Activated CD8-positive, alpha-beta memory T cell treated with anti-CD3 and anti-CD28 coated beads for 24 hours (primary cell): ENCODE measurements at regions not wholly inside any gene's neighbourhood (a gene's known extent, or its start where the extent isn't known, plus 50 kb on each side); places are given as distances from the start of the nearest gene placed in this dataset.

Experiments
- DNase-seq: peaks from one replicate; pipeline ENCODE4 v3.0.0-alpha.2; 2020

DNA sequence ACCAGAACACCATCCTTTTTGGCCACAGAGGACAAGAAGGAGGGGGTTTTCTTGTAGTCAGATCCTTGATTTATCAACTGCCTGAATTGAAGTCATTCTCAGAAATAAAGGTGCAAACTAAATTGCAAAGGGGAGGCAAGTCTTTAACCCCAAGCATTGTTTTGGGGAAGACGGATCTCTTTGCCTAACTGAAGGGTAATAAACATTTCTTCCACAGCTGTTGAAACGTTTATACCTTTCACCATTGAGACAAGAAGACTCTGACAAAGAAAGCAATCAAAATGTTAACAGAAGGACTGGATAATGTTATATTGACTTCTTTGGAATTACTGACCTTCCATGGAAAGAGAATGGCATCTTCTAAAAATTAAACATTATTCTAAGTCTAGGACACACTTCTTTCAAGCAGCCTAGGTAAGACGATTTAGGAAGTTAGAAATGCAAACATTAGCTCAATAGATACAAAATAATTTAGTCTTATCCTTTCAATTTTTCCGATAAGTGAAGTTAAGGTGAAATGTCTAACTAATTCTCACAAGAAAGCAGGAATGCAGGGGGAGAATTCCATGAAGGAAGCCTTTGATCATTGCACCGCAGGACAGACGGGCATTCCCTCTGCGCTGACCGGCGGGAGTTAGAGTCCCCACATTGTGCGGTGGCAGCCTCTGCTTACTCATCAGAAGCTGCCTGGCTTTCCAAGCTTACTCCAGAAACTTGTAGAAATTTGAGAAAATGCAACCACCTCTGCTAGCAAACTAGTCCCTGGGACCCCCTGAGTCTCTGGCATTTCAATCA, 69.4 kb upstream of the COPS8 start:
- no peak for DNase-seq

DNA sequence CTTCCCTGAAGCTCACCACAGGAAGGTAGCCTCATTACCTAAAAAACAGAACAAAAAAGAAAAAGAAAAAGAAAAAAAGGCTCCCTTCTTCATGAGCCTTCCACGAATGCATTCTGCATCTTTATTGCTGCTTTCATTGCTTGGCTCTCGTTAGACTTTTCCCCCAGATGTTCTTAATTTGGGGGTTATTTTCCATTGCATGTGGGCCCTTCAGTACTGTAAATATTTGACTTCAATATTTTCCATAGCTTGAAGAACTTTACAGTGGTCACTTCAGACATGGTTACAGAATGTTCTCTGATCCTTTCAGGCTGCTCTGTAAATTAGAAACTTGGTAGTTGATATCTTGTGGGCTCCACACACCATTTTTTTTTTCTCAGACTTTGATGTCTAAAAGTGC, 65.6 kb upstream of the COPS8 start:
- no peak for DNase-seq

DNA sequence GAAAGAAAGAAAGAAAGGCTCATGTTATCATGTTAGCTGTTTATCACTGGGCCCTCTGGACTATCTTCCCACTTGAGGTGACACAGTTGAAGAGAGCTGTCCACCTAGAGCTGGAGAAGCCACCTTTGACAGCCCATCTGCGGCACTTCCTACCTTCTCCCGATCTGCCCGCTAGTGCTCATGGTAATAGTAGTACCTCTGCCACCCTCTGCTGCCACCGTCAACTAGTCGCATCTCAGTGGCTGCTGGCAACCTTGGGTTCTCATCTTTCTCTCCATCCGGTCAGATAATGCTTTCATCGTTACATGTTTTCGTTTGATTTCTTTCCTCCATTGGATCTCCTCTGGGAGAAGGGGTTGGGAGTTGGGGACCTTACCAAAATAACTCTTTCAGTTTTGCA, 63.2 kb upstream of the COPS8 start:
- no peak for DNase-seq

- DNase-seq: no peak
These were observed 61.4 kb upstream of the COPS8 start for GRCh38 chr2:237024255-237024654.

- DNase-seq: no peak
These were observed 60.4 kb upstream of the COPS8 start for GRCh38 chr2:237025090-237025865.

DNA sequence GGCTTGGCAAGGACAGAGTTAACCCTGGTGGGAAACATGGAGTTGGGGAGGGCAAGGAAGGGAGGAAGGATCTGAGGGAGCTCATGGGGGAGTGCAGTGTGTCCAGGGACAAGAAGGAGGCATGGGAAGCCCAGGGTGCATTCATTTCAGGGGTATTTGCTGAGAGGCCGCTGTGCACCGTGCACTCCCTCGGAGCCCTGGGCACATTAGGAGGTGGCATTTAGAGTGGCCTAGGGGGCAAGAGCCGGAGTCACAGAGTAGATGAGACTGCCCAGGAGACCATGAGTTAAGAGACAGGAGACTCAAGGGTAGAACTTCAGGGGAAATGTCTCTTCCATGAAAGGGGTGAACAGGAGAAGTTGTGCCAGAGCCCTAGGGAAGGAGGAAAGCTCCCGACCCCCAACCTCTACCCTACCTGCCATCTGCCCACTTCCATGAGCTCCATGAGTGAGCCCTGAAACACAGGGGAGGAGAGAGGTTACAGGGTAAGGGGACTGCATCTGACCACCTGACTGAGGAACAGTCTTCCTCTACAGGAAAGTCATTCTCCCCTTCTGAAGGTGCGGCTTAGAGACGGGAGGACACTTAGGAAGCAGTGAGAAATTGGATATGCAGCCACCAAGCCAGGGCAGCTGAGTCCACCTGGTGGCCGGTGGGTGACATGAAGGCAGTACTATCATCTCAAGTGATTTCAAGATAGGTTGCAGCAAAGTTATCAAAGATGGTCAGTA, 58.5 kb upstream of the COPS8 start:
- peak; percentile 60 for DNase-seq

DNA sequence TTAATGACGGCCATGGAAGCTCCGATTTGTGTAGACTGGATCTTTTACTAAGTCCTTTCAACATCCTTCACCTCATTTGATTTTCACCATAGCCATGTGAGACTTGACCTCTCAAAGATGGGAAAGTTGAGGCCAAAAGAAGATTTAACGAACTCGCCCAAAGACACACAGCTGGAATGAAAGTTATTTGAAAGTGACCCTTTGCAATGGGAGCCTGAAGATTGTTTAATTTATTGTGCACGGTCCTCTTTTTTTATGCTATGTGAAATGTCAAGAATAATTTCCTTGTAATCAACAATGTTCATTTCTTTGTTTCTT, 58.0 kb upstream of the COPS8 start:
- DNase-seq: no peak

- no peak for DNase-seq
These were observed 55.3 kb upstream of the COPS8 start for GRCh38 chr2:237030382-237030781.

DNA sequence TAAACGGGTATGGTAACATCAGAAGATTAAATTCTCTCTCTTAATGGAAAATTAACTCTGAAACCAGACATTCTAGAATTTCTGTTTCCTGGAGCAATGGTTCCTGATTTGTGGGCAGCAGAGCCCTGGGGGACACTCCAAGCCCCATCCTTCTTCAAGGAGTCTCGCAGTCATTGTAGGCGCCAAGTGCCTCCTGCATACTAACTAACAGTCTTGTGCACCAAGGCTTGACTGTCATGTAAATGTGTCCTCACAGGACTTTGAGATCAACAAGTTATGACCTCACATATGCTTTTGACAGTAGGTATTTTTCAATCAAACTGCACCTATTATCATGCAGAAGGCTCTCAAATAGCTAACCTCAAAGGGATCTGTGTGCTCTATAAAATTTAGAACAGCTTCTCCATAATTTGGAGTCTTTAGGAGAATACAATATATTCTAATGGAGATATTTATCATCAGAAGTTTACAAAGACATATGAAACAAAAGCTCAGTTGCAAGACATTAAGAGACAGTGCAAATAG, 52.1 kb upstream of the COPS8 start:
- no peak for DNase-seq

DNA sequence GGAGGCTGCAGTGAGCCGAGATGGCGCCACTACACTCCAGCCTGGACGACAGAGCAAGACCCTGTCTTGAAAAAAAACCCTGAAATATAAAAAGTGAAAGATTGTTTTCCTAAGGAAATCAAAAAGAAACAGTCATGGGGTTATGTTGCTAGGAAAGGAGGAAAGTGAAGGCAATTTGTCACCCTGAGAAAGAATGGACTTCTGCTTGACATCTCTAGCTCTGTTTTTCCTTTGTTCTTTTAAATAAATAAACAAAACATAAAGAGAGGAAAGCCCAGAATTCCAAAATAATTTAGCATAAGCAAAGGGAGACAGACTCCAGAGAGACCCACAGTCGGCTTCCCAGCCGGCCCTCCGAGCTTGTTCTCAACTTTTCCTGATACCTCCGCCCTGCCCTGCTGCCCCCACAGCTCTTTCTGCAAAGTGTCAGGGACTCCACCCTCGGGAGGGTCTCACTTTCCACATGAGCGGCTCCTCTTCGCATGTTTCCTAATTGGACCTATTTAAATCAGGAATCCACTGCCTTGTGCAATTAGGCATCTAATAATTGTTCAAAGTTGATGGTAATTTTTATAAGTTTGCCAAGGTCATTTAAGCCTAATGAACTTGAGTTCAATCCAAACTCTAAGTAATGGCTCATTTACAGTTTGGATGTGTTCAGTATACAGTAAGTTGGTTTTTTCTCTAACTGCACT, 49.8 kb upstream of the COPS8 start:
- DNase-seq: no peak
